ENCODE measurements at regions not wholly inside any gene's neighbourhood (a gene's known extent, or its start where the extent isn't known, plus 50 kb on each side); places are given as distances from the start of the nearest gene placed in this dataset.

DNA sequence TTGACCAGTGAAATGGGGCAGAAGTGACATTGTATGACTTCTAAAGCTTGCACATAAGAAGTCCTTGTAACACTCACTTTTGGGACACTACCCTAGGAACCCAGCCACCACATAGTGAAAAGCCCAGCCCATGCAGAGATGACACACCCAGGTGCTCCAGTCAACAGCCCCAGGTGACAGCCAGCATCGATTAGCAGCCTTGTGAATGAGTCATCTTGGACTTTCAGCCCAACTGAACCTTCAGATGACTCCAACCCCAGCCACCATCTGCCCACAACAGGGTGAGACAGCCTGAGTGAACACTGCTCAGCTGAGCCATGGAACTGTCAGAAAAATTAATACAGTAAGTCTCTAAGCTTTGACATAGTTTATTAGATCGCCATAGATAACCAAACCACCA is 458.6 kb downstream of the ZSWIM6 start:
- dilution Hi-C loops (cut with MboI; ENCODE audit: extremely low pct_ligation_motif_present, low sequenced_read_pairs) = no loop called here
- no peak overlapping the region for H3K4me3 ChIP-seq (replicated peaks in 1 of 3; ENCODE audit: insufficient read depth in 1 of 3, low read depth in 1 of 3, low read length in 3 of 3)

More for the DNA sequence above, 458.6 kb downstream of the ZSWIM6 start:
- H3K27me3 ChIP-seq (ENCODE audit: control insufficient read depth in 2 of 2, insufficient read depth in 2 of 2, low read length in 2 of 2) = no peaks in the 10 kb centered on the region
- H3K36me3 ChIP-seq (ENCODE audit: control insufficient read depth in 2 of 2, extremely low read depth in 1 of 2, insufficient read depth in 2 of 2, low read length in 2 of 2) = no peaks in the 10 kb centered on the region
- ChIA-PET POLR2A (no interaction called here), CTCF (no interaction called here)
- no peaks in the 10 kb centered on the region for H3K4me1 ChIP-seq (ENCODE audit: control insufficient read depth, extremely low read depth, insufficient read depth, low read length)
- no peaks in the 10 kb centered on the region for H3K9me1 ChIP-seq (replicated peaks; ENCODE audit: control insufficient read depth, extremely low read depth, insufficient read depth, low read length)
- no peak overlapping the region for H3K4me2 ChIP-seq (ENCODE audit: insufficient read depth, low read length)
- H2AFZ ChIP-seq (ENCODE audit: low read depth, low read length) = no peak overlapping the region
- intact Hi-C loops (cut with micrococcal nuclease) = no loop called here
- BruUV-seq (replicated peaks) = no TSS peak
- DNase-seq (ENCODE audit: low read depth, low spot score) (no peak), FAIRE-seq (no peak)
- H4K20me1 ChIP-seq (replicated peaks; ENCODE audit: control insufficient read depth, extremely low read depth, insufficient read depth, low read length) = no peaks in the 10 kb centered on the region
- no peak for TF ChIP-seq JUN (IDR thresholded peaks at IDR 0.05; ENCODE audit: borderline replicate concordance, insufficient read depth, insufficient read length, low read depth)
- TF ChIP-seq, protein P1, sequence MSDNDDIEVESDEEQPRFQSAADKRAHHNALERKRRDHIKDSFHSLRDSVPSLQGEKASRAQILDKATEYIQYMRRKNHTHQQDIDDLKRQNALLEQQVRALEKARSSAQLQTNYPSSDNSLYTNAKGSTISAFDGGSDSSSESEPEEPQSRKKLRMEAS (IDR thresholded peaks at IDR 0.05; ENCODE audit: insufficient read depth, insufficient read length) = no peak
- no peak for TF ChIP-seq EZH2 (IDR thresholded peaks at IDR 0.05; ENCODE audit: borderline replicate concordance, low read depth, low read length, severe bottlenecking)
- no peak for TF ChIP-seq MYC (IDR thresholded peaks at IDR 0.05; ENCODE audit: low read depth, low read length)
- no peak for TF ChIP-seq POLR2AphosphoS5 (IDR thresholded peaks at IDR 0.05; ENCODE audit: insufficient read depth, low read depth, low read length)
- TF ChIP-seq GATA2 (IDR thresholded peaks at IDR 0.05; ENCODE audit: insufficient read depth, insufficient read length, low read depth, low read length) = no peak
- TF ChIP-seq POLR2A (IDR thresholded peaks at IDR 0.05; ENCODE audit: low read depth, low read length) = no peak
- TF ChIP-seq CTCF (IDR thresholded peaks at IDR 0.05; ENCODE audit: extremely low read depth in 1 of 2, insufficient read depth in 1 of 2, low read depth in 1 of 2, low read length in 2 of 2) = no peak
- TF ChIP-seq FOS (IDR thresholded peaks at IDR 0.05; ENCODE audit: borderline replicate concordance, insufficient read depth, low read length) = no peak
- no peak overlapping the region for H3K27ac ChIP-seq (ENCODE audit: insufficient read depth, low read depth, low read length)
- no peaks in the 10 kb centered on the region for H3K9me3 ChIP-seq (replicated peaks; ENCODE audit: control insufficient read depth, insufficient read depth, low read length)
- H3K9ac ChIP-seq (replicated peaks; ENCODE audit: extremely low read depth, insufficient read depth, low read length) = no peak overlapping the region
- no peaks in the 10 kb centered on the region for H3K79me2 ChIP-seq (ENCODE audit: control insufficient read depth, insufficient read depth, low read length)
